ENCODE measurements at regions not wholly inside any gene's neighbourhood (a gene's known extent, or its start where the extent isn't known, plus 50 kb on each side); places are given as distances from the start of the nearest gene placed in this dataset.

- no peak overlapping the region for H3K27ac ChIP-seq (replicated peaks; ENCODE audit: low read length)
- no peaks in the 10 kb centered on the region for H3K79me1 ChIP-seq (ENCODE audit: low read depth, low read length)
- DNase-seq (ENCODE audit: low spot score), result peak; percentile 67
Measured at GRCh38 chr11:11691296-11692151, 69.7 kb upstream of the GALNT18 start.

GRCh38 chr11:11681536-11681935 lies 59.7 kb upstream of the GALNT18 start:
- no peak overlapping the region for H2BK12ac ChIP-seq (ENCODE audit: low read length)
- H2AFZ ChIP-seq (ENCODE audit: low read length), result no peak overlapping the region
- H3K14ac ChIP-seq (ENCODE audit: low read length), result no peak overlapping the region
- no peak overlapping the region for H4K91ac ChIP-seq (ENCODE audit: low read depth, low read length, poor library complexity)
- no peak for DNase-seq (ENCODE audit: low spot score)
- H3K4me2 ChIP-seq (ENCODE audit: insufficient read depth, low read length, poor library complexity, severe bottlenecking), result no peak overlapping the region
- no peaks in the 10 kb centered on the region for H3K9me3 ChIP-seq (replicated peaks in 1 of 2; ENCODE audit: control insufficient read depth in 2 of 2, insufficient read depth in 1 of 2, low read depth in 1 of 2, low read length in 2 of 2)
- no peak overlapping the region for H2BK120ac ChIP-seq (ENCODE audit: low read depth, low read length)
- H3K27ac ChIP-seq (replicated peaks; ENCODE audit: low read length), result no peak overlapping the region
- no peak overlapping the region for H4K8ac ChIP-seq (ENCODE audit: low read depth, low read length)
- H3K18ac ChIP-seq (ENCODE audit: low read length), result no peak overlapping the region
- H2AK5ac ChIP-seq (ENCODE audit: low read depth, low read length), result no peak overlapping the region
- no peak overlapping the region for H3K23ac ChIP-seq (ENCODE audit: low read depth, low read length, poor library complexity)
- no peak overlapping the region for H3K4me3 ChIP-seq (ENCODE audit: low read length in 2 of 2)
- no peaks in the 10 kb centered on the region for H3K4me1 ChIP-seq (ENCODE audit: control insufficient read depth in 2 of 2, insufficient read depth in 1 of 2, low read depth in 1 of 2, low read length in 2 of 2)
- H3K27me3 ChIP-seq (ENCODE audit: control insufficient read depth in 3 of 3, insufficient read depth in 3 of 3, low read depth in 1 of 3, low read length in 3 of 3), result no peaks in the 10 kb centered on the region
- no peak overlapping the region for H3K4ac ChIP-seq (ENCODE audit: low read length)
- no peak overlapping the region for H3K9ac ChIP-seq (ENCODE audit: low read depth, low read length, poor library complexity)
- H2BK15ac ChIP-seq (ENCODE audit: low read length), result no peak overlapping the region
- H3K36me3 ChIP-seq (replicated peaks in 1 of 2; ENCODE audit: control insufficient read depth in 2 of 2, insufficient read depth in 2 of 2, low read length in 2 of 2), result no peaks in the 10 kb centered on the region
- no peak overlapping the region for H2BK5ac ChIP-seq (ENCODE audit: low read length)
- no peaks in the 10 kb centered on the region for H3K79me1 ChIP-seq (ENCODE audit: low read depth, low read length)

More at GRCh38 chr11:11691296-11692151, 69.7 kb upstream of the GALNT18 start:
- Histone ChIP-seq H3K4ac (ENCODE audit: low read length) (no peak overlapping the region), H3K9me3 (replicated peaks in 1 of 2; ENCODE audit: control insufficient read depth in 2 of 2, insufficient read depth in 1 of 2, low read depth in 1 of 2, low read length in 2 of 2) (no peaks in the 10 kb centered on the region), H3K18ac (ENCODE audit: low read length) (peak overlapping the region; percentile 39), H2BK12ac (ENCODE audit: low read length) (no peak overlapping the region), H3K9ac (ENCODE audit: low read depth, low read length, poor library complexity) (no peak overlapping the region), H4K91ac (ENCODE audit: low read depth, low read length, poor library complexity) (no peak overlapping the region), H4K8ac (ENCODE audit: low read depth, low read length) (no peak overlapping the region), H3K4me3 (ENCODE audit: low read length in 2 of 2) (no peak overlapping the region), H2AK5ac (ENCODE audit: low read depth, low read length) (no peak overlapping the region), H3K14ac (ENCODE audit: low read length) (no peak overlapping the region), H2BK15ac (ENCODE audit: low read length) (no peak overlapping the region), H3K4me2 (ENCODE audit: insufficient read depth, low read length, poor library complexity, severe bottlenecking) (peak overlapping the region; percentile 43), H2BK120ac (ENCODE audit: low read depth, low read length) (no peak overlapping the region), H3K27me3 (ENCODE audit: control insufficient read depth in 3 of 3, insufficient read depth in 3 of 3, low read depth in 1 of 3, low read length in 3 of 3) (no peaks in the 10 kb centered on the region), H3K23ac (ENCODE audit: low read depth, low read length, poor library complexity) (no peak overlapping the region), H2BK5ac (ENCODE audit: low read length) (no peak overlapping the region), H3K36me3 (replicated peaks in 1 of 2; ENCODE audit: control insufficient read depth in 2 of 2, insufficient read depth in 2 of 2, low read length in 2 of 2) (no peaks in the 10 kb centered on the region), H2AFZ (ENCODE audit: low read length) (peak overlapping the region; percentile 82), H3K4me1 (ENCODE audit: control insufficient read depth in 2 of 2, insufficient read depth in 1 of 2, low read depth in 1 of 2, low read length in 2 of 2) (peaks cover 0 to 9% of the 10 kb centered on the region in 2 donors)
- WGBS, 2 donors (ENCODE audit: extremely low coverage in 2 of 2, insufficient read length in 2 of 2, insufficient replicate concordance in 1 of 2), result no CpG with 5 or more reads among the region's 13 CpGs

DNA sequence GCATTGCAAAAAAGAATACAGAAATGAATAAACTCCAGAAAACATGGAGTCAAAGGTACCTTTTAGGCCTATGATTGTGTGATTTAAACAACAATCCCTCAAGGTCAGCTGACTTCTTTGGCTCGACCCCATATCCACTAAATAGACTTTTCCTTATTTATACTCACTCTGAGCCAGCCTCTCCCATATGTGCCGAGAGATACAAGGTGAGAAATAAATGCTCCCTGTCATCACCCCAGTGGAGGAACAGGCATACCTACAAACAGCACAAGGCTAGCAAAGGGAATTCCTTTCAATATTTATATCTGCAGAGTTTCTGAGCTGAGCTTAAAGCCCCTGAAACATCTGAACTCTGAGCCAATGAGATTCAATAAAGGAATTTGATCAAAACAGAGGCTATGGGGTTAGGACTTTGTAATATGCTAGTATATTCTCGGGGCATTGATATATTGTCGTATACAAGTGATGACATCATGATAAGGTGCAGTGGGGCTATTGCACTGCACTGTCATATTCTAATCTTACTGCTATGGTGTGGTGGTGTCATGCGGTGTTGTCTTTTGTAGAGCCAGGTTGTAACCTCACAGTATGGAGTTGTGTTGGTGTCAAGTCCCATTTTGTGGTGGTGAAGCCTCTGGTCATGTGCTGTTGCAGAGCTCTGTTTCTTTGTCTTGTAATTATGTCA lies 56.0 kb upstream of the GALNT18 start:
- no peak overlapping the region for H2BK15ac ChIP-seq (ENCODE audit: low read length)
- H3K23ac ChIP-seq (ENCODE audit: low read depth, low read length, poor library complexity), result no peak overlapping the region
- no peak overlapping the region for H2BK5ac ChIP-seq (ENCODE audit: low read length)
- H3K9ac ChIP-seq (ENCODE audit: low read depth, low read length, poor library complexity), result no peak overlapping the region
- H2AK5ac ChIP-seq (ENCODE audit: low read depth, low read length), result no peak overlapping the region
- WGBS, 2 donors (ENCODE audit: extremely low coverage in 2 of 2, insufficient read length in 2 of 2, insufficient replicate concordance in 1 of 2), result no CpG with 5 or more reads among the region's 5 CpGs
- no peak overlapping the region for H3K4me3 ChIP-seq (ENCODE audit: low read length in 2 of 2)
- H3K14ac ChIP-seq (ENCODE audit: low read length), result no peak overlapping the region
- no peak overlapping the region for H4K91ac ChIP-seq (ENCODE audit: low read depth, low read length, poor library complexity)
- no peaks in the 10 kb centered on the region for H3K4me1 ChIP-seq (ENCODE audit: control insufficient read depth in 2 of 2, insufficient read depth in 1 of 2, low read depth in 1 of 2, low read length in 2 of 2)
- no peak overlapping the region for H3K18ac ChIP-seq (ENCODE audit: low read length)
- no peaks in the 10 kb centered on the region for H3K36me3 ChIP-seq (replicated peaks in 1 of 2; ENCODE audit: control insufficient read depth in 2 of 2, insufficient read depth in 2 of 2, low read length in 2 of 2)
- no peak for DNase-seq (ENCODE audit: low spot score)
- H3K9me3 ChIP-seq (replicated peaks in 1 of 2; ENCODE audit: control insufficient read depth in 2 of 2, insufficient read depth in 1 of 2, low read depth in 1 of 2, low read length in 2 of 2), result no peaks in the 10 kb centered on the region
- H4K8ac ChIP-seq (ENCODE audit: low read depth, low read length), result no peak overlapping the region
- H2BK12ac ChIP-seq (ENCODE audit: low read length), result no peak overlapping the region
- no peak overlapping the region for H3K27ac ChIP-seq (replicated peaks; ENCODE audit: low read length)
- no peak overlapping the region for H2BK120ac ChIP-seq (ENCODE audit: low read depth, low read length)
- no peaks in the 10 kb centered on the region for H3K79me1 ChIP-seq (ENCODE audit: low read depth, low read length)
- no peaks in the 10 kb centered on the region for H3K27me3 ChIP-seq (ENCODE audit: control insufficient read depth in 3 of 3, insufficient read depth in 3 of 3, low read depth in 1 of 3, low read length in 3 of 3)
- no peak overlapping the region for H2AFZ ChIP-seq (ENCODE audit: low read length)
- H3K4me2 ChIP-seq (ENCODE audit: insufficient read depth, low read length, poor library complexity, severe bottlenecking), result no peak overlapping the region
- H3K4ac ChIP-seq (ENCODE audit: low read length), result no peak overlapping the region

GRCh38 chr11:11675671-11676181 lies 53.9 kb upstream of the GALNT18 start:
- no peaks in the 10 kb centered on the region for H3K79me1 ChIP-seq (ENCODE audit: low read depth, low read length)

More at GRCh38 chr11:11675671-11676181, 53.9 kb upstream of the GALNT18 start:
- no peak overlapping the region for H4K8ac ChIP-seq (ENCODE audit: low read depth, low read length)
- no peaks in the 10 kb centered on the region for H3K36me3 ChIP-seq (replicated peaks in 1 of 2; ENCODE audit: control insufficient read depth in 2 of 2, insufficient read depth in 2 of 2, low read length in 2 of 2)
- H3K23ac ChIP-seq (ENCODE audit: low read depth, low read length, poor library complexity), result no peak overlapping the region
- H2AK5ac ChIP-seq (ENCODE audit: low read depth, low read length), result no peak overlapping the region
- no peak overlapping the region for H3K9ac ChIP-seq (ENCODE audit: low read depth, low read length, poor library complexity)
- no peak overlapping the region for H3K14ac ChIP-seq (ENCODE audit: low read length)
- no peak overlapping the region for H2BK15ac ChIP-seq (ENCODE audit: low read length)
- H3K4me2 ChIP-seq (ENCODE audit: insufficient read depth, low read length, poor library complexity, severe bottlenecking), result no peak overlapping the region
- H2BK120ac ChIP-seq (ENCODE audit: low read depth, low read length), result no peak overlapping the region
- H4K91ac ChIP-seq (ENCODE audit: low read depth, low read length, poor library complexity), result no peak overlapping the region
- no peaks in the 10 kb centered on the region for H3K9me3 ChIP-seq (replicated peaks in 1 of 2; ENCODE audit: control insufficient read depth in 2 of 2, insufficient read depth in 1 of 2, low read depth in 1 of 2, low read length in 2 of 2)
- WGBS, 2 donors (ENCODE audit: extremely low coverage in 2 of 2, insufficient read length in 2 of 2, insufficient replicate concordance in 1 of 2), result no CpG with 5 or more reads among the region's 4 CpGs
- no peak overlapping the region for H3K4me3 ChIP-seq (ENCODE audit: low read length in 2 of 2)
- H2BK12ac ChIP-seq (ENCODE audit: low read length), result no peak overlapping the region
- H3K27me3 ChIP-seq (ENCODE audit: control insufficient read depth in 3 of 3, insufficient read depth in 3 of 3, low read depth in 1 of 3, low read length in 3 of 3), result no peaks in the 10 kb centered on the region
- no peaks in the 10 kb centered on the region for H3K4me1 ChIP-seq (ENCODE audit: control insufficient read depth in 2 of 2, insufficient read depth in 1 of 2, low read depth in 1 of 2, low read length in 2 of 2)
- no peak overlapping the region for H3K18ac ChIP-seq (ENCODE audit: low read length)
- H2BK5ac ChIP-seq (ENCODE audit: low read length), result no peak overlapping the region
- DNase-seq (ENCODE audit: low spot score), result no peak
- no peak overlapping the region for H3K27ac ChIP-seq (replicated peaks; ENCODE audit: low read length)
- H2AFZ ChIP-seq (ENCODE audit: low read length), result no peak overlapping the region
- no peak overlapping the region for H3K4ac ChIP-seq (ENCODE audit: low read length)
